ENCODE measurements at regions not wholly inside any gene's neighbourhood (a gene's known extent, or its start where the extent isn't known, plus 50 kb on each side); places are given as distances from the start of the nearest gene placed in this dataset.

- Histone ChIP-seq H2AFZ (ENCODE audit: insufficient read depth, low read depth, low read length, poor library complexity, severe bottlenecking) (no peak overlapping the region), H3K27me3 (ENCODE audit: control insufficient read depth in 2 of 2, insufficient read depth in 2 of 2, low read length in 2 of 2) (no peaks in the 10 kb centered on the region), H3K4me3 (replicated peaks in 1 of 3; ENCODE audit: low read depth in 2 of 3, low read length in 3 of 3) (no peak overlapping the region), H3K9ac (ENCODE audit: insufficient read depth, low read length, poor library complexity, severe bottlenecking) (no peak overlapping the region), H3K36me3 (replicated peaks in 1 of 2; ENCODE audit: control insufficient read depth in 1 of 2, insufficient read depth in 2 of 2, low read length in 2 of 2) (no peaks in the 10 kb centered on the region), H3K79me2 (ENCODE audit: insufficient read depth, low read length) (no peaks in the 10 kb centered on the region), H3K4me1 (ENCODE audit: control insufficient read depth in 1 of 2, insufficient read depth in 2 of 2, low read length in 2 of 2) (peaks cover 11 to 18% of the 10 kb centered on the region in 2 donors), H3K9me3 (replicated peaks in 1 of 2; ENCODE audit: control insufficient read depth in 1 of 2, insufficient read depth in 1 of 2, low read length in 2 of 2) (no peaks in the 10 kb centered on the region), H3K4me2 (replicated peaks; ENCODE audit: extremely low read depth, low read length, poor library complexity, severe bottlenecking) (no peak overlapping the region), H3K27ac (ENCODE audit: low read depth in 1 of 2, low read length in 2 of 2) (no peak overlapping the region), H4K20me1 (ENCODE audit: insufficient read depth, low read length) (no peaks in the 10 kb centered on the region)
- peaks cover 0 to 3% (median 2%) of the 10 kb centered on the region in 7 donors for H3K9me3 Mint-ChIP-seq
- H3K27me3 Mint-ChIP-seq (ENCODE audit: low read depth in 3 of 3): peaks cover 9 to 12% (median 11%) of the 10 kb centered on the region in 3 donors
- H3K27ac Mint-ChIP-seq: no peak overlapping the region
- H3K36me3 Mint-ChIP-seq: no peaks in the 10 kb centered on the region
- H3K4me1 Mint-ChIP-seq: peaks cover 19% of the 10 kb centered on the region
- no CpG with 5 or more reads among the region's 2 CpGs for WGBS (ENCODE audit: insufficient coverage)
- intact Hi-C loops (cut with micrococcal nuclease): no loop called here
- DNase-seq: no peak
- TF ChIP-seq, protein P1, sequence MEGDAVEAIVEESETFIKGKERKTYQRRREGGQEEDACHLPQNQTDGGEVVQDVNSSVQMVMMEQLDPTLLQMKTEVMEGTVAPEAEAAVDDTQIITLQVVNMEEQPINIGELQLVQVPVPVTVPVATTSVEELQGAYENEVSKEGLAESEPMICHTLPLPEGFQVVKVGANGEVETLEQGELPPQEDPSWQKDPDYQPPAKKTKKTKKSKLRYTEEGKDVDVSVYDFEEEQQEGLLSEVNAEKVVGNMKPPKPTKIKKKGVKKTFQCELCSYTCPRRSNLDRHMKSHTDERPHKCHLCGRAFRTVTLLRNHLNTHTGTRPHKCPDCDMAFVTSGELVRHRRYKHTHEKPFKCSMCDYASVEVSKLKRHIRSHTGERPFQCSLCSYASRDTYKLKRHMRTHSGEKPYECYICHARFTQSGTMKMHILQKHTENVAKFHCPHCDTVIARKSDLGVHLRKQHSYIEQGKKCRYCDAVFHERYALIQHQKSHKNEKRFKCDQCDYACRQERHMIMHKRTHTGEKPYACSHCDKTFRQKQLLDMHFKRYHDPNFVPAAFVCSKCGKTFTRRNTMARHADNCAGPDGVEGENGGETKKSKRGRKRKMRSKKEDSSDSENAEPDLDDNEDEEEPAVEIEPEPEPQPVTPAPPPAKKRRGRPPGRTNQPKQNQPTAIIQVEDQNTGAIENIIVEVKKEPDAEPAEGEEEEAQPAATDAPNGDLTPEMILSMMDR (IDR thresholded peaks at IDR 0.05): no peak
- no peak overlapping the region for H3K4me3 Mint-ChIP-seq
Observed at GRCh38 chr12:100703337-100703736, 91.2 kb upstream of the ANO4 start.

DNA sequence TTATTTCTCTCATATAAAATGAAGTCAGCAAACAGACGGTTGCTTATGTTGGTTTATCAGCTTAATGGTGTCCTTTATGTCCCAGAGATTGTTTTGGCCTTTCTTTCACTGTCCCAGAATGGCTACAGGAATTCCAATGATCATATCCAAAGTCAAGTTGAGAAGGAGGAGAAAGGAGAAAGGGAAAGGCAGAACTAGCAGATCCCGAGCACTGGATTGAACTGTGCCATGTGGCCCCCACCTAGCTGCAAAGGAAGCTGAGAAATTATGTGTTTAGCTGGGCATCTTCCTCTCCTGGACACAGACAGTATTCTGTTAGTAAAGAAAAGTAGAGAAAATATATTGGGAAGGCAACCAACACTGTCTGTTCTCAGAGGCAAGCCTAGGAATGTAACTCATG lies 90.7 kb upstream of the ANO4 start:
- no peak overlapping the region for H3K4me3 ChIP-seq (replicated peaks in 1 of 3; ENCODE audit: low read depth in 2 of 3, low read length in 3 of 3)
- no CpG with 5 or more reads among the region's 2 CpGs for WGBS (ENCODE audit: insufficient coverage)
- no peaks in the 10 kb centered on the region for H3K79me2 ChIP-seq (ENCODE audit: insufficient read depth, low read length)
- H3K36me3 ChIP-seq (replicated peaks in 1 of 2; ENCODE audit: control insufficient read depth in 1 of 2, insufficient read depth in 2 of 2, low read length in 2 of 2): no peaks in the 10 kb centered on the region
- Mint-ChIP-seq H3K27me3 (ENCODE audit: low read depth in 3 of 3) (peaks cover 10 to 15% (median 11%) of the 10 kb centered on the region in 3 donors), H3K27ac (no peak overlapping the region), H3K9me3 (peaks cover 0 to 3% (median 2%) of the 10 kb centered on the region in 7 donors), H3K4me3 (peak overlapping the region in 1 of 2 donors; percentile 44), H3K36me3 (no peaks in the 10 kb centered on the region), H3K4me1 (peaks cover 14% of the 10 kb centered on the region)
- H3K4me2 ChIP-seq (replicated peaks; ENCODE audit: extremely low read depth, low read length, poor library complexity, severe bottlenecking): no peak overlapping the region
- intact Hi-C loops (cut with micrococcal nuclease): no loop called here
- H3K9me3 ChIP-seq (replicated peaks in 1 of 2; ENCODE audit: control insufficient read depth in 1 of 2, insufficient read depth in 1 of 2, low read length in 2 of 2): no peaks in the 10 kb centered on the region
- no peaks in the 10 kb centered on the region for H4K20me1 ChIP-seq (ENCODE audit: insufficient read depth, low read length)
- no peak for DNase-seq
- H2AFZ ChIP-seq (ENCODE audit: insufficient read depth, low read depth, low read length, poor library complexity, severe bottlenecking): no peak overlapping the region
- no peaks in the 10 kb centered on the region for H3K27me3 ChIP-seq (ENCODE audit: control insufficient read depth in 2 of 2, insufficient read depth in 2 of 2, low read length in 2 of 2)
- no peak overlapping the region for H3K27ac ChIP-seq (ENCODE audit: low read depth in 1 of 2, low read length in 2 of 2)
- TF ChIP-seq, protein P1 (IDR thresholded peaks at IDR 0.05): no peak
- peaks cover 6 to 13% of the 10 kb centered on the region in 2 donors for H3K4me1 ChIP-seq (ENCODE audit: control insufficient read depth in 1 of 2, insufficient read depth in 2 of 2, low read length in 2 of 2)
- no peak overlapping the region for H3K9ac ChIP-seq (ENCODE audit: insufficient read depth, low read length, poor library complexity, severe bottlenecking)
